ENCODE measurements at regions not wholly inside any gene's neighbourhood (a gene's known extent, or its start where the extent isn't known, plus 50 kb on each side); places are given as distances from the start of the nearest gene placed in this dataset.

- Histone ChIP-seq H3K36me3 (ENCODE audit: insufficient read depth) (no peaks in the 10 kb centered on the region), H4K20me1 (ENCODE audit: insufficient read depth) (no peaks in the 10 kb centered on the region), H3K27me3 (ENCODE audit: insufficient read depth, low read depth) (peaks cover 36% of the 10 kb centered on the region; the same call in 1 of the 2 replicates), H3K4me2 (no peak overlapping the region), H3K79me2 (ENCODE audit: insufficient read depth, low read depth) (no peaks in the 10 kb centered on the region), H3K9ac (no peak overlapping the region), H3K27ac (no peak overlapping the region), H3K4me3 (IDR thresholded peaks at IDR 0.05; ENCODE audit: insufficient read depth, low read depth, low read length) (no peak overlapping the region), H2AFZ (ENCODE audit: low read depth) (no peak overlapping the region), H3K4me1 (ENCODE audit: low read depth, poor library complexity, severe bottlenecking) (no peaks in the 10 kb centered on the region)
- TF ChIP-seq, protein P1, sequence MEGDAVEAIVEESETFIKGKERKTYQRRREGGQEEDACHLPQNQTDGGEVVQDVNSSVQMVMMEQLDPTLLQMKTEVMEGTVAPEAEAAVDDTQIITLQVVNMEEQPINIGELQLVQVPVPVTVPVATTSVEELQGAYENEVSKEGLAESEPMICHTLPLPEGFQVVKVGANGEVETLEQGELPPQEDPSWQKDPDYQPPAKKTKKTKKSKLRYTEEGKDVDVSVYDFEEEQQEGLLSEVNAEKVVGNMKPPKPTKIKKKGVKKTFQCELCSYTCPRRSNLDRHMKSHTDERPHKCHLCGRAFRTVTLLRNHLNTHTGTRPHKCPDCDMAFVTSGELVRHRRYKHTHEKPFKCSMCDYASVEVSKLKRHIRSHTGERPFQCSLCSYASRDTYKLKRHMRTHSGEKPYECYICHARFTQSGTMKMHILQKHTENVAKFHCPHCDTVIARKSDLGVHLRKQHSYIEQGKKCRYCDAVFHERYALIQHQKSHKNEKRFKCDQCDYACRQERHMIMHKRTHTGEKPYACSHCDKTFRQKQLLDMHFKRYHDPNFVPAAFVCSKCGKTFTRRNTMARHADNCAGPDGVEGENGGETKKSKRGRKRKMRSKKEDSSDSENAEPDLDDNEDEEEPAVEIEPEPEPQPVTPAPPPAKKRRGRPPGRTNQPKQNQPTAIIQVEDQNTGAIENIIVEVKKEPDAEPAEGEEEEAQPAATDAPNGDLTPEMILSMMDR (conservative IDR thresholded peaks at IDR 0.05; ENCODE audit: low read depth, low read length) = no peak
Observed at GRCh38 chr9:135415586-135415985, 64.0 kb upstream of the PPP1R26 start.

- TF ChIP-seq, protein P1 (conservative IDR thresholded peaks at IDR 0.05; ENCODE audit: low read depth, low read length) = no peak
- no peaks in the 10 kb centered on the region for H3K4me1 ChIP-seq (ENCODE audit: low read depth, poor library complexity, severe bottlenecking)
- no peaks in the 10 kb centered on the region for H3K79me2 ChIP-seq (ENCODE audit: insufficient read depth, low read depth)
- H3K4me3 ChIP-seq (IDR thresholded peaks at IDR 0.05; ENCODE audit: insufficient read depth, low read depth, low read length) = no peak overlapping the region
- no peak overlapping the region for H3K9ac ChIP-seq
- H3K27me3 ChIP-seq (ENCODE audit: insufficient read depth, low read depth) = peaks cover 36% of the 10 kb centered on the region; the same call in 1 of the 2 replicates
- H4K20me1 ChIP-seq (ENCODE audit: insufficient read depth) = no peaks in the 10 kb centered on the region
- no peak overlapping the region for H3K27ac ChIP-seq
- H3K4me2 ChIP-seq = no peak overlapping the region
- no peak overlapping the region for H2AFZ ChIP-seq (ENCODE audit: low read depth)
- H3K36me3 ChIP-seq (ENCODE audit: insufficient read depth) = no peaks in the 10 kb centered on the region
Observed at GRCh38 chr9:135416664-135417290, 62.8 kb upstream of the PPP1R26 start.

DNA sequence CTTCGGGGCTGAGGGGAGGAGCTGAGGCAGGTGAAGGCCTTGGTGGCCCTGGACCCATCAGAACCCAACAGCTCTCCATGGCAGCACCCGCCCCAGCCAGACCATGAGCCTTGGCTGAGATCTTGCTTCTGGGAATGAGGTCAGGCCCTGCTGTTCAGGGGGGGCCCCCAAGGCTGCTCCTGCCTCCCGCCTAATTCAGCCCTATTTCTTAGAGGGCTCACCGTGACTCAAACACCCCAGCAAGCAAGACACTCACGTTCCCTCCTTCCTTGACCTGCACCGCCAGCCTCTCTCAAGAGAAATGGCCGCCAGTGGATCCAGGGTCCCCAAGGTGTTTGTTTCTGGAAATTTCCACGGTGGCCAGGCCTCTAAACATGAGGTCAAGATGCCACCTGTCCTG lies 61.4 kb upstream of the PPP1R26 start:
- Histone ChIP-seq H3K4me3 (IDR thresholded peaks at IDR 0.05; ENCODE audit: insufficient read depth, low read depth, low read length) (no peak overlapping the region), H3K79me2 (ENCODE audit: insufficient read depth, low read depth) (no peaks in the 10 kb centered on the region), H3K27ac (no peak overlapping the region), H3K9ac (no peak overlapping the region), H3K4me1 (ENCODE audit: low read depth, poor library complexity, severe bottlenecking) (no peaks in the 10 kb centered on the region), H3K27me3 (ENCODE audit: insufficient read depth, low read depth) (peaks cover 42% of the 10 kb centered on the region), H3K36me3 (ENCODE audit: insufficient read depth) (no peaks in the 10 kb centered on the region), H3K4me2 (no peak overlapping the region), H4K20me1 (ENCODE audit: insufficient read depth) (no peaks in the 10 kb centered on the region), H2AFZ (ENCODE audit: low read depth) (no peak overlapping the region)
- TF ChIP-seq, protein P1 (conservative IDR thresholded peaks at IDR 0.05; ENCODE audit: low read depth, low read length) = no peak

DNA sequence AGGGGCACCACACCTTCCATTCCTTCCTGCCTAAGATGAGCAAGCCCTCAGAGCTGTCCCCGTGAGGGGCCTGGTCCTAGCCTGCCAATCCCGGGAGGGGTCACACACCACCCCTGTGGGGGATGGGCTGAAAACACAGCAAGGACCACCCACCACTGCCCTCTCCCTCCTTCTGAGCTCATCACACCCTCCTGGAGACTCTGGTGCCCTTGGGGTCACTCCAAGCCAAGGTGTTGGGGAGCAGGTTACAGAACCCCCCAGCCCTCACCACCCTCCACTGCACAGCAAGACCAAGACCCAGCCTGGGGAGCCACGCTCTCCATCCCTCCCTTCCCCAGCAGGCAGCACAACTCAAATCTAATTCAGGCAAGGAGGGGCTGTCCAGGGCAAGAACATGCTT lies 60.5 kb upstream of the PPP1R26 start:
- no peaks in the 10 kb centered on the region for H4K20me1 ChIP-seq (ENCODE audit: insufficient read depth)
- H3K4me3 ChIP-seq (IDR thresholded peaks at IDR 0.05; ENCODE audit: insufficient read depth, low read depth, low read length) = no peak overlapping the region
- no peak overlapping the region for H3K4me2 ChIP-seq
- H3K36me3 ChIP-seq (ENCODE audit: insufficient read depth) = no peaks in the 10 kb centered on the region
- H3K9ac ChIP-seq = no peak overlapping the region
- TF ChIP-seq, protein P1 (conservative IDR thresholded peaks at IDR 0.05; ENCODE audit: low read depth, low read length) = no peak
- H3K79me2 ChIP-seq (ENCODE audit: insufficient read depth, low read depth) = no peaks in the 10 kb centered on the region
- no peaks in the 10 kb centered on the region for H3K4me1 ChIP-seq (ENCODE audit: low read depth, poor library complexity, severe bottlenecking)
- no peak overlapping the region for H2AFZ ChIP-seq (ENCODE audit: low read depth)
- peaks cover 48% of the 10 kb centered on the region for H3K27me3 ChIP-seq (ENCODE audit: insufficient read depth, low read depth)
- no peak overlapping the region for H3K27ac ChIP-seq
